Spleen (tissue), 7 donors: ENCODE measurements at regions not wholly inside any gene's neighbourhood (a gene's known extent, or its start where the extent isn't known, plus 50 kb on each side); places are given as distances from the start of the nearest gene placed in this dataset.

Experiments used
- POLR2A ChIP-seq, 3 donors: fragments of 450-650 bp; IDR thresholded peaks; one replicate each; pipeline ENCODE4 v1.5.1; 2017; ENCODE audit warnings: antibody characterized with exemption in 3 of 3, mild to moderate bottlenecking in 1 of 3
- POLR2AphosphoS5 ChIP-seq, 3 donors: sonication (generic); formaldehyde crosslinking; IDR thresholded peaks; one replicate each; pipeline ENCODE4 v1.5.1; 2017; ENCODE audit warnings: antibody characterized with exemption in 3 of 3
- TF ChIP-seq, protein P1 (sequence below), 11 experiments: fragments of 200-600 bp in 7 of 11; fragments of 450-650 bp in 4 of 11; sonication (generic) in 4 of 11; IDR thresholded peaks in 8 of 11; conservative IDR thresholded peaks in 3 of 11; 1 replicate in 7 of 11; 2 replicates in 4 of 11; pipeline versions ENCODE4 v1.4.0 to v1.8.0; 2016 to 2021; ENCODE audit warnings: antibody characterized with exemption in 11 of 11, inconsistent platforms in 4 of 11, mild to moderate bottlenecking in 1 of 11
- donor health status: DM: no; HTN: no; CAD: no; lungs with moderate emphysema.
- donor health status: DM: no; HTN: no; CAD: no.
- donor health status: DM: no; HTN: no; CAD: no.

DNA sequence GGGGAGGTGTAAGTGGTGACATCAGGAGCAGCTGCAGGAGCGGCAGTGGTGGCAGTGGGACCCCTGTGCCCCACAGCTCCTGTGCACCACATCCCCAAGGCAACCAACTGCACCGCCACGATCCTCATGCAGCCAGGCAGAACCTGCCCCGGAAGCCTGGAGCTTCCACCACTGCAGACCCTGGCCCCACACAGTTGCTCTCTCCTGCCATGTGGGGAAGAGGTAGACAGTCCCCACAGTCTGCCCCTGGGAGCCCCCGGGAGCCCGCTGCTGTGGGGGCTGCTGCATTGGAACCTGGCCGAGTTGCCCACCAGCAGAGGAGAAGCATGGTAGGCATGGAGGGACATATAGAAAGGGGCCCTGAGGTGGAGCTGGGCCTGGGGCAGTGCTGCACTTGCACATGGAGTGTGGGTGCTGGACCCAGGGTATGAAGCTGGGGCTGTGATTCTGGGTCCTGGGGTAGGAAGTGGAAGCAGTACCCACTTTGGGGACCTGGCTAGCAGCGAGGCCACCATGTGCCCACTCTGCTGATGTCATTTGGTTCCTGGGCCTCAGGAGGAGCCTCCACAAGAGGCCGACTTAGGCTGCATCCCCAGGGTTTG lies 623.3 kb upstream of the LRRTM4 start:
- TF ChIP-seq, protein P1, sequence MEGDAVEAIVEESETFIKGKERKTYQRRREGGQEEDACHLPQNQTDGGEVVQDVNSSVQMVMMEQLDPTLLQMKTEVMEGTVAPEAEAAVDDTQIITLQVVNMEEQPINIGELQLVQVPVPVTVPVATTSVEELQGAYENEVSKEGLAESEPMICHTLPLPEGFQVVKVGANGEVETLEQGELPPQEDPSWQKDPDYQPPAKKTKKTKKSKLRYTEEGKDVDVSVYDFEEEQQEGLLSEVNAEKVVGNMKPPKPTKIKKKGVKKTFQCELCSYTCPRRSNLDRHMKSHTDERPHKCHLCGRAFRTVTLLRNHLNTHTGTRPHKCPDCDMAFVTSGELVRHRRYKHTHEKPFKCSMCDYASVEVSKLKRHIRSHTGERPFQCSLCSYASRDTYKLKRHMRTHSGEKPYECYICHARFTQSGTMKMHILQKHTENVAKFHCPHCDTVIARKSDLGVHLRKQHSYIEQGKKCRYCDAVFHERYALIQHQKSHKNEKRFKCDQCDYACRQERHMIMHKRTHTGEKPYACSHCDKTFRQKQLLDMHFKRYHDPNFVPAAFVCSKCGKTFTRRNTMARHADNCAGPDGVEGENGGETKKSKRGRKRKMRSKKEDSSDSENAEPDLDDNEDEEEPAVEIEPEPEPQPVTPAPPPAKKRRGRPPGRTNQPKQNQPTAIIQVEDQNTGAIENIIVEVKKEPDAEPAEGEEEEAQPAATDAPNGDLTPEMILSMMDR (IDR thresholded peaks at IDR 0.05 in 8 of 11, conservative IDR thresholded peaks at IDR 0.05 in 3 of 11), result no peak
- TF ChIP-seq POLR2A (IDR thresholded peaks at IDR 0.05) (no peak), POLR2AphosphoS5 (IDR thresholded peaks at IDR 0.05) (no peak)
